Ovary (tissue), 1 donor: ENCODE measurements at regions not wholly inside any gene's neighbourhood (a gene's known extent, or its start where the extent isn't known, plus 50 kb on each side); places are given as distances from the start of the nearest gene placed in this dataset.

Experiments used
- EP300 ChIP-seq: sonication (generic); formaldehyde crosslinking; IDR thresholded peaks from one replicate; pipeline ENCODE4 v1.6.1; 2017; ENCODE audit warnings: antibody characterized with exemption
- POLR2A ChIP-seq: fragments of 450-650 bp; IDR thresholded peaks from one replicate; pipeline ENCODE4 v1.6.1; 2017; ENCODE audit warnings: antibody characterized with exemption, mild to moderate bottlenecking, moderate library complexity

DNA sequence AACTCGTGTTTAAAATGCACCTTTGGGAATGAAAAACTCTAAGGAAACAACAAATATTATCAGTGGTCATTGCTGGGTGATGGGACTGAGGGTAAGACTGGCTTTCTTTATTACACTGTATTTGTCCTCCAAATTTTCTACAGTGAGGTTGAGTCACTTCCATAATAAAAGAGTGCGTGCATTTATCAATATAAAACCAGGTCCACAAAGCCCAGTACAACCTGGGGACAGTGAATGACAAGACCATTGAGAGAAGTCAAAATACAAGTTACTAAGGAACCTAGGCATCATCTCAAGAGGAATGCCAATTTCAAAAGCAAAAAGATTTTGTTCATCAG is 76.4 kb downstream of the MAGED4 start:
- TF ChIP-seq POLR2A, result no peak
- no peak for TF ChIP-seq EP300
